GM23338 (cell line): ENCODE measurements at regions not wholly inside any gene's neighbourhood (a gene's known extent, or its start where the extent isn't known, plus 50 kb on each side); places are given as distances from the start of the nearest gene placed in this dataset.
"Not testable (repeated sequence)": the region's sequence is repeated elsewhere in the genome, so short reads cannot be mapped to it uniquely, and the experiment has no call there.

Source experiments
- ATAC-seq: fragments of 200-7000 bp; cut with Tn5 transposase; 3 replicates; pipeline ENCODE4 v1.9.1; 2020
- DNase-seq: peaks from one replicate; pipeline ENCODE4 v3.0.0-alpha.2; 2015; ENCODE audit warnings: low spot score
- H2AFZ ChIP-seq: fragments of 200-600 bp; sonication (generic); 2 replicates; pipeline ENCODE4 v1.8.0; 2016; ENCODE audit warnings: antibody characterized with exemption, mild to moderate bottlenecking, moderate library complexity
- H3F3A ChIP-seq: fragments of 200-600 bp; sonication (generic); replicated peaks from 2 replicates; pipeline ENCODE4 v1.8.0; 2017; ENCODE audit warnings: antibody characterized with exemption, mixed run types, low read depth
- H3K27ac ChIP-seq: fragments of 200-600 bp; sonication (generic); 2 replicates; pipeline ENCODE4 v1.6.1; 2016; ENCODE audit warnings: low read depth
- H3K27me3 ChIP-seq: fragments of 200-600 bp; sonication (generic); 2 replicates; pipeline ENCODE4 v1.8.0; 2016; ENCODE audit warnings: mild to moderate bottlenecking, mixed run types, moderate library complexity; ENCODE audit not compliant: insufficient read depth
- H3K36me3 ChIP-seq: fragments of 200-600 bp; sonication (generic); 2 replicates; pipeline ENCODE4 v1.8.0; 2016; ENCODE audit warnings: mild to moderate bottlenecking; ENCODE audit not compliant: insufficient read depth
- H3K4me1 ChIP-seq: fragments of 200-600 bp; sonication (generic); 2 replicates; pipeline ENCODE4 v1.8.0; 2016; ENCODE audit warnings: mild to moderate bottlenecking, moderate library complexity; ENCODE audit not compliant: insufficient read depth
- H3K4me2 ChIP-seq: fragments of 200-600 bp; sonication (generic); 2 replicates; pipeline ENCODE4 v1.7.1; 2017; ENCODE audit warnings: mixed run types
- H3K4me3 ChIP-seq: fragments of 200-600 bp; sonication (generic); 2 replicates; pipeline ENCODE4 v1.6.1; 2016; ENCODE audit warnings: mixed run types
- H3K79me2 ChIP-seq: fragments of 200-600 bp; sonication (generic); replicated peaks from 2 replicates; pipeline ENCODE4 v1.8.0; 2017; ENCODE audit warnings: mild to moderate bottlenecking; ENCODE audit not compliant: insufficient read depth
- H3K9me2 ChIP-seq: fragments of 200-600 bp; sonication (generic); 2 replicates; pipeline ENCODE4 v1.8.0; 2017; ENCODE audit not compliant: insufficient read depth
- H4K20me1 ChIP-seq: fragments of 200-600 bp; sonication (generic); replicated peaks from 2 replicates; pipeline ENCODE4 v1.8.0; 2017; ENCODE audit warnings: mild to moderate bottlenecking; ENCODE audit not compliant: insufficient read depth
- H3K27ac Mint-ChIP-seq: 2 replicates; pipeline ENCODE4 v1.8.0; 2020; ENCODE audit warnings: inconsistent platforms, mild to moderate bottlenecking, moderate library complexity, mixed read lengths
- H3K27me3 Mint-ChIP-seq: 3 replicates; pipeline ENCODE4 v1.8.0; 2022; ENCODE audit warnings: low read depth, mild to moderate bottlenecking, moderate library complexity, mixed read lengths, inconsistent platforms; ENCODE audit not compliant: insufficient read depth, poor library complexity
- H3K36me3 Mint-ChIP-seq: 3 replicates; pipeline ENCODE4 v1.8.0; 2021; ENCODE audit warnings: low read depth, mild to moderate bottlenecking, inconsistent platforms, moderate library complexity, mixed read lengths
- H3K4me1 Mint-ChIP-seq: 3 replicates; pipeline ENCODE4 v1.8.0; 2020; ENCODE audit warnings: mild to moderate bottlenecking, inconsistent platforms, mixed read lengths
- H3K4me3 Mint-ChIP-seq: 3 replicates; pipeline ENCODE4 v1.8.0; 2021; ENCODE audit warnings: moderate library complexity, mild to moderate bottlenecking, inconsistent platforms, mixed read lengths
- H3K9me3 Mint-ChIP-seq: 3 replicates; pipeline ENCODE4 v1.8.0; 2020; ENCODE audit warnings: moderate library complexity, mild to moderate bottlenecking, inconsistent platforms, mixed read lengths
- CREB1 ChIP-seq: fragments of 250-450 bp; sonication (Bioruptor Pico); IDR thresholded peaks from 2 replicates; pipeline ENCODE4 v1.5.0; 2020; ENCODE audit warnings: low read depth, mild to moderate bottlenecking, moderate library complexity
- CTCF ChIP-seq, 2 experiments: fragments of 200-600 bp in 1 of 2; sonication (generic) in 1 of 2; conservative IDR thresholded peaks; 2 replicates each; pipeline versions ENCODE4 v1.5.1 to v1.6.1; 2016 to 2017; ENCODE audit warnings: antibody characterized with exemption in 2 of 2, low read depth in 2 of 2, mild to moderate bottlenecking in 2 of 2, moderate library complexity in 1 of 2
- EZH2phosphoT487 ChIP-seq: fragments of 200-600 bp; sonication (generic); IDR thresholded peaks from one replicate; pipeline ENCODE4 v1.8.1; 2018; ENCODE audit warnings: antibody characterized with exemption; ENCODE audit not compliant: unreplicated experiment
- NANOG ChIP-seq: IDR thresholded peaks from 2 replicates; pipeline ENCODE4 v1.6.1; 2016; ENCODE audit warnings: antibody characterized with exemption, borderline replicate concordance
- POLR2AphosphoS5 ChIP-seq: IDR thresholded peaks from 2 replicates; pipeline ENCODE4 v1.6.1; 2016; ENCODE audit warnings: antibody characterized with exemption, low read depth
- STAT1 ChIP-seq: IDR thresholded peaks from one replicate; pipeline ENCODE4 v1.6.1; 2016; ENCODE audit warnings: antibody characterized with exemption; ENCODE audit not compliant: unreplicated experiment
- ZNF114 ChIP-seq: fragments of 250-450 bp; sonication (Bioruptor Pico); IDR thresholded peaks from 2 replicates; pipeline ENCODE4 v1.5.0; 2020; ENCODE audit warnings: mild to moderate bottlenecking, moderate library complexity

- Mint-ChIP-seq H3K36me3 (peaks cover 10% of the 10 kb centered on the region), H3K4me3 (no peak overlapping the region), H3K4me1 (peaks cover 7% of the 10 kb centered on the region), H3K9me3 (peaks cover 1% of the 10 kb centered on the region; the same call in 2 of the 3 replicates), H3K27ac (no peak overlapping the region), H3K27me3 (peaks cover 4% of the 10 kb centered on the region)
- H3K27me3 ChIP-seq = no peaks in the 10 kb centered on the region
- H3F3A ChIP-seq = no peaks in the 10 kb centered on the region
- H3K4me3 ChIP-seq = no peak overlapping the region
- no peaks in the 10 kb centered on the region for H3K36me3 ChIP-seq
- H3K79me2 ChIP-seq = no peaks in the 10 kb centered on the region
- no peak for TF ChIP-seq POLR2AphosphoS5
- DNase-seq (no peak), ATAC-seq (no peak)
- no peaks in the 10 kb centered on the region for H3K9me2 ChIP-seq
- H3K4me1 ChIP-seq = no peaks in the 10 kb centered on the region
- no peak overlapping the region for H3K27ac ChIP-seq
- no peaks in the 10 kb centered on the region for H4K20me1 ChIP-seq
- H2AFZ ChIP-seq = no peak overlapping the region
- H3K4me2 ChIP-seq = no peak overlapping the region
Measured at GRCh38 chrX:136936183-136936549, 55.6 kb upstream of the RBMX start.

GRCh38 chrX:136935533-136936182 is 55.1 kb upstream of the RBMX start:
- not testable (repeated sequence) for H3F3A ChIP-seq, ATAC-seq, DNase-seq, H3K27me3 ChIP-seq, H3K4me1 Mint-ChIP-seq, H3K79me2 ChIP-seq, H3K27ac Mint-ChIP-seq, H3K9me3 Mint-ChIP-seq, H3K4me3 ChIP-seq, H3K4me3 Mint-ChIP-seq, H3K9me2 ChIP-seq, H3K4me2 ChIP-seq, H2AFZ ChIP-seq, H3K27me3 Mint-ChIP-seq, H3K27ac ChIP-seq, H3K4me1 ChIP-seq, H3K36me3 ChIP-seq, H4K20me1 ChIP-seq
- H3K36me3 Mint-ChIP-seq = peaks cover 15% of the 10 kb centered on the region

GRCh38 chrX:136934652-136935051 is 54.1 kb upstream of the RBMX start:
- H3K4me1 Mint-ChIP-seq, H3K4me1 ChIP-seq, H3K27ac ChIP-seq, ATAC-seq, H3K9me2 ChIP-seq, H3K27me3 ChIP-seq, H4K20me1 ChIP-seq, H3K4me3 Mint-ChIP-seq, H3K4me2 ChIP-seq, H3K27me3 Mint-ChIP-seq, H3K36me3 ChIP-seq, H3K27ac Mint-ChIP-seq, H3K79me2 ChIP-seq, DNase-seq, H3K4me3 ChIP-seq, H3K9me3 Mint-ChIP-seq, H3F3A ChIP-seq, H2AFZ ChIP-seq: not testable (repeated sequence)
- peaks cover 18% of the 10 kb centered on the region for H3K36me3 Mint-ChIP-seq

- H3F3A ChIP-seq = no peaks in the 10 kb centered on the region
- H3K4me1 ChIP-seq = no peaks in the 10 kb centered on the region
- Mint-ChIP-seq H3K27me3 (peaks cover 4% of the 10 kb centered on the region), H3K4me3 (no peak overlapping the region), H3K27ac (no peak overlapping the region), H3K4me1 (peaks cover 7% of the 10 kb centered on the region), H3K9me3 (peaks cover 4% of the 10 kb centered on the region), H3K36me3 (peaks cover 21% of the 10 kb centered on the region)
- no peak overlapping the region for H3K4me3 ChIP-seq
- H3K27me3 ChIP-seq = no peaks in the 10 kb centered on the region
- no peak for ATAC-seq
- H3K4me2 ChIP-seq = no peak overlapping the region
- H3K79me2 ChIP-seq = no peaks in the 10 kb centered on the region
- no peaks in the 10 kb centered on the region for H3K9me2 ChIP-seq
- no peaks in the 10 kb centered on the region for H4K20me1 ChIP-seq
- H3K36me3 ChIP-seq = no peaks in the 10 kb centered on the region
- H3K27ac ChIP-seq = no peak overlapping the region
- H2AFZ ChIP-seq = no peak overlapping the region
- DNase-seq = no peak
- no peak for TF ChIP-seq CREB1 (CRISPR knock-in tag)
- TF ChIP-seq STAT1 = no peak
- TF ChIP-seq EZH2phosphoT487 = no peak
- TF ChIP-seq ZNF114 = no peak
- TF ChIP-seq NANOG = no peak
- no peak for TF ChIP-seq CTCF (conservative IDR thresholded peaks at IDR 0.05; ENCODE audit: low read depth in 2 of 2)
Measured at GRCh38 chrX:136933611-136934145, 53.2 kb upstream of the RBMX start.
